GM23338 (cell line): ENCODE measurements at regions not wholly inside any gene's neighbourhood (a gene's known extent, or its start where the extent isn't known, plus 50 kb on each side); places are given as distances from the start of the nearest gene placed in this dataset.

ENCODE experiments used
- ATAC-seq: fragments of 200-7000 bp; cut with Tn5 transposase; 3 replicates; pipeline ENCODE4 v1.9.1; 2020
- DNase-seq: peaks from one replicate; pipeline ENCODE4 v3.0.0-alpha.2; 2015; ENCODE audit warnings: low spot score
- H2AFZ ChIP-seq: fragments of 200-600 bp; sonication (generic); 2 replicates; pipeline ENCODE4 v1.8.0; 2016; ENCODE audit warnings: antibody characterized with exemption, mild to moderate bottlenecking, moderate library complexity
- H3F3A ChIP-seq: fragments of 200-600 bp; sonication (generic); replicated peaks from 2 replicates; pipeline ENCODE4 v1.8.0; 2017; ENCODE audit warnings: antibody characterized with exemption, mixed run types, low read depth
- H3K27ac ChIP-seq: fragments of 200-600 bp; sonication (generic); 2 replicates; pipeline ENCODE4 v1.6.1; 2016; ENCODE audit warnings: low read depth
- H3K27me3 ChIP-seq: fragments of 200-600 bp; sonication (generic); 2 replicates; pipeline ENCODE4 v1.8.0; 2016; ENCODE audit warnings: mild to moderate bottlenecking, mixed run types, moderate library complexity; ENCODE audit not compliant: insufficient read depth
- H3K36me3 ChIP-seq: fragments of 200-600 bp; sonication (generic); 2 replicates; pipeline ENCODE4 v1.8.0; 2016; ENCODE audit warnings: mild to moderate bottlenecking; ENCODE audit not compliant: insufficient read depth
- H3K4me1 ChIP-seq: fragments of 200-600 bp; sonication (generic); 2 replicates; pipeline ENCODE4 v1.8.0; 2016; ENCODE audit warnings: mild to moderate bottlenecking, moderate library complexity; ENCODE audit not compliant: insufficient read depth
- H3K4me2 ChIP-seq: fragments of 200-600 bp; sonication (generic); 2 replicates; pipeline ENCODE4 v1.7.1; 2017; ENCODE audit warnings: mixed run types
- H3K4me3 ChIP-seq: fragments of 200-600 bp; sonication (generic); 2 replicates; pipeline ENCODE4 v1.6.1; 2016; ENCODE audit warnings: mixed run types
- H3K79me2 ChIP-seq: fragments of 200-600 bp; sonication (generic); replicated peaks from 2 replicates; pipeline ENCODE4 v1.8.0; 2017; ENCODE audit warnings: mild to moderate bottlenecking; ENCODE audit not compliant: insufficient read depth
- H3K9me2 ChIP-seq: fragments of 200-600 bp; sonication (generic); 2 replicates; pipeline ENCODE4 v1.8.0; 2017; ENCODE audit not compliant: insufficient read depth
- H4K20me1 ChIP-seq: fragments of 200-600 bp; sonication (generic); replicated peaks from 2 replicates; pipeline ENCODE4 v1.8.0; 2017; ENCODE audit warnings: mild to moderate bottlenecking; ENCODE audit not compliant: insufficient read depth
- H3K27ac Mint-ChIP-seq: 2 replicates; pipeline ENCODE4 v1.8.0; 2020; ENCODE audit warnings: inconsistent platforms, mild to moderate bottlenecking, moderate library complexity, mixed read lengths
- H3K27me3 Mint-ChIP-seq: 3 replicates; pipeline ENCODE4 v1.8.0; 2022; ENCODE audit warnings: low read depth, mild to moderate bottlenecking, moderate library complexity, mixed read lengths, inconsistent platforms; ENCODE audit not compliant: insufficient read depth, poor library complexity
- H3K36me3 Mint-ChIP-seq: 3 replicates; pipeline ENCODE4 v1.8.0; 2021; ENCODE audit warnings: low read depth, mild to moderate bottlenecking, inconsistent platforms, moderate library complexity, mixed read lengths
- H3K4me1 Mint-ChIP-seq: 3 replicates; pipeline ENCODE4 v1.8.0; 2020; ENCODE audit warnings: mild to moderate bottlenecking, inconsistent platforms, mixed read lengths
- H3K4me3 Mint-ChIP-seq: 3 replicates; pipeline ENCODE4 v1.8.0; 2021; ENCODE audit warnings: moderate library complexity, mild to moderate bottlenecking, inconsistent platforms, mixed read lengths
- H3K9me3 Mint-ChIP-seq: 3 replicates; pipeline ENCODE4 v1.8.0; 2020; ENCODE audit warnings: moderate library complexity, mild to moderate bottlenecking, inconsistent platforms, mixed read lengths
- CTCF ChIP-seq, 2 experiments: fragments of 200-600 bp in 1 of 2; sonication (generic) in 1 of 2; conservative IDR thresholded peaks; 2 replicates each; pipeline versions ENCODE4 v1.5.1 to v1.6.1; 2016 to 2017; ENCODE audit warnings: antibody characterized with exemption in 2 of 2, low read depth in 2 of 2, mild to moderate bottlenecking in 2 of 2, moderate library complexity in 1 of 2
- ETS1 ChIP-seq: IDR thresholded peaks from 2 replicates; pipeline ENCODE4 v1.6.1; 2016; ENCODE audit warnings: antibody characterized with exemption
- EZH2 ChIP-seq: fragments of 200-600 bp; sonication (generic); IDR thresholded peaks from one replicate; pipeline ENCODE4 v1.8.0; 2017; ENCODE audit warnings: antibody characterized with exemption, mild to moderate bottlenecking, low read depth; ENCODE audit not compliant: unreplicated experiment
- EZH2phosphoT487 ChIP-seq: fragments of 200-600 bp; sonication (generic); IDR thresholded peaks from one replicate; pipeline ENCODE4 v1.8.1; 2018; ENCODE audit warnings: antibody characterized with exemption; ENCODE audit not compliant: unreplicated experiment
- JUNB ChIP-seq: IDR thresholded peaks from one replicate; pipeline ENCODE4 v1.6.1; 2016; ENCODE audit warnings: antibody characterized with exemption; ENCODE audit not compliant: unreplicated experiment
- ZNF331 ChIP-seq: fragments of 250-450 bp; sonication (Bioruptor Pico); IDR thresholded peaks from 2 replicates; pipeline ENCODE4 v1.5.0; 2020; ENCODE audit warnings: low read depth, mild to moderate bottlenecking, moderate library complexity
- ZNF462 ChIP-seq: fragments of 250-450 bp; sonication (Bioruptor Pico); IDR thresholded peaks from 2 replicates; pipeline ENCODE4 v1.5.0; 2020; ENCODE audit warnings: mild to moderate bottlenecking, moderate library complexity

DNA sequence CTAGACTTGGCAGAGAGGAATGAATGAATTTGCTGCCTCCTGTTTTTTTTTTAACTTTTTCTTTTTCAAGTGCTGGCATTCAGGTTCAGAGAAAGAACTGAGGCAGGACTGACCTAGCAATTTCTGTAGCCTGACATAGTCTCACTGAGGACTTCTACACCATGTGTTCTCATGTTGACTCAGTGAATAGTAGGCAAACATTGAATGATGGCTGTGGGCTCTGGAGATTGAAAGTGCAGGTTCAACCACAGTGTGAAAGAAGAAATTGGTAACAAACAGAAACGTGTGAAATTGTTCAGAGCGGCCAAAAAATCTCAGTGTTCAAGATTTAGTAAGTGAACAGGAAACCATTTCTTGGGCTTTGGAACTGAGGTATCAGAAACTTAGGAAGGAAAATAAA, 322.4 kb upstream of the GHITM start:
- no peak for ATAC-seq
- Histone ChIP-seq H3K4me1 (peaks cover 13% of the 10 kb centered on the region), H2AFZ (no peak overlapping the region; the same call in 1 of the 2 replicates), H3K36me3 (no peaks in the 10 kb centered on the region), H3K79me2 (no peaks in the 10 kb centered on the region), H3K4me3 (no peak overlapping the region), H3K4me2 (no peak overlapping the region), H3K9me2 (no peaks in the 10 kb centered on the region), H3F3A (no peaks in the 10 kb centered on the region), H4K20me1 (no peaks in the 10 kb centered on the region), H3K27ac (no peak overlapping the region), H3K27me3 (no peaks in the 10 kb centered on the region)
- no peak for DNase-seq
- H3K27me3 Mint-ChIP-seq, result peaks cover 2% of the 10 kb centered on the region
- TF ChIP-seq ZNF462 (no peak), EZH2 (no peak), ZNF331 (no peak), EZH2phosphoT487 (no peak), JUNB (no peak), CTCF (conservative IDR thresholded peaks at IDR 0.05; ENCODE audit: low read depth in 2 of 2) (no peak), ETS1 (no peak)
- no peaks in the 10 kb centered on the region for H3K36me3 Mint-ChIP-seq
- peaks cover 21% of the 10 kb centered on the region for H3K4me1 Mint-ChIP-seq
- H3K9me3 Mint-ChIP-seq, result no peaks in the 10 kb centered on the region
- H3K27ac Mint-ChIP-seq, result no peak overlapping the region
- H3K4me3 Mint-ChIP-seq, result no peak overlapping the region
